WERI-Rb-1 (cell line): ENCODE measurements at regions not wholly inside any gene's neighbourhood (a gene's known extent, or its start where the extent isn't known, plus 50 kb on each side); places are given as distances from the start of the nearest gene placed in this dataset.

Experiments
- DNase-seq: peaks from one replicate; pipeline ENCODE4 v3.0.0-alpha.2; 2020
- H3K27ac ChIP-seq: fragments of 250-450 bp; sonication (Bioruptor Pico); 2 replicates; pipeline ENCODE4 v1.5.1; 2020; ENCODE audit warnings: mild to moderate bottlenecking, moderate library complexity
- H3K27me3 ChIP-seq: fragments of 250-450 bp; sonication (Bioruptor Pico); 2 replicates; pipeline ENCODE4 v1.5.1; 2021; ENCODE audit warnings: mild to moderate bottlenecking, low read depth, moderate library complexity; ENCODE audit not compliant: insufficient read depth, severe bottlenecking
- H3K36me3 ChIP-seq: fragments of 250-450 bp; sonication (Bioruptor Pico); 2 replicates; pipeline ENCODE4 v1.5.1; 2020; ENCODE audit warnings: mild to moderate bottlenecking, moderate library complexity
- H3K4me3 ChIP-seq: 2 replicates; pipeline ENCODE4 v1.5.1; 2011; ENCODE audit warnings: low read depth, mild to moderate bottlenecking, control low read depth, low read length
- H3K9me3 ChIP-seq: fragments of 250-450 bp; sonication (Bioruptor Pico); 2 replicates; pipeline ENCODE4 v1.5.1; 2021; ENCODE audit warnings: mild to moderate bottlenecking, moderate library complexity; ENCODE audit not compliant: severe bottlenecking
- CTCF ChIP-seq: IDR thresholded peaks from 2 replicates; pipeline ENCODE4 v1.5.1; 2011; ENCODE audit warnings: low read depth, mild to moderate bottlenecking, control low read depth, inconsistent platforms, low read length

GRCh38 chr3:99483841-99484240 is 154.6 kb upstream of the COL8A1 start:
- H3K27ac ChIP-seq, result no peak overlapping the region
- no peak overlapping the region for H3K4me3 ChIP-seq
- DNase-seq, result no peak
- H3K36me3 ChIP-seq, result no peaks in the 10 kb centered on the region
- TF ChIP-seq CTCF, result no peak
- no peaks in the 10 kb centered on the region for H3K9me3 ChIP-seq
- H3K27me3 ChIP-seq, result no peaks in the 10 kb centered on the region

GRCh38 chr3:99482191-99482590 is 156.2 kb upstream of the COL8A1 start:
- Histone ChIP-seq H3K9me3 (no peaks in the 10 kb centered on the region), H3K4me3 (no peak overlapping the region), H3K36me3 (no peaks in the 10 kb centered on the region), H3K27me3 (no peaks in the 10 kb centered on the region), H3K27ac (no peak overlapping the region)
- no peak for TF ChIP-seq CTCF
- no peak for DNase-seq

- H3K27me3 ChIP-seq, result no peaks in the 10 kb centered on the region
- no peak overlapping the region for H3K4me3 ChIP-seq
- DNase-seq, result no peak
- TF ChIP-seq CTCF, result no peak
- H3K36me3 ChIP-seq, result no peaks in the 10 kb centered on the region
- no peaks in the 10 kb centered on the region for H3K9me3 ChIP-seq
- no peak overlapping the region for H3K27ac ChIP-seq
Observed at GRCh38 chr3:99481561-99481960, 156.8 kb upstream of the COL8A1 start.

- Histone ChIP-seq H3K27me3 (no peaks in the 10 kb centered on the region), H3K9me3 (no peaks in the 10 kb centered on the region), H3K27ac (no peak overlapping the region), H3K4me3 (no peak overlapping the region), H3K36me3 (no peaks in the 10 kb centered on the region)
- no peak for TF ChIP-seq CTCF
- DNase-seq, result no peak
Observed at GRCh38 chr3:99479768-99480167, 158.6 kb upstream of the COL8A1 start.

- no peak for DNase-seq
- H3K27ac ChIP-seq, result no peak overlapping the region
- no peak for TF ChIP-seq CTCF
- H3K36me3 ChIP-seq, result no peaks in the 10 kb centered on the region
- H3K9me3 ChIP-seq, result no peaks in the 10 kb centered on the region
- no peaks in the 10 kb centered on the region for H3K27me3 ChIP-seq
- H3K4me3 ChIP-seq, result no peak overlapping the region
Observed at GRCh38 chr3:99477650-99478049, 160.7 kb upstream of the COL8A1 start.

GRCh38 chr3:99475229-99475628 is 163.2 kb upstream of the COL8A1 start:
- H3K9me3 ChIP-seq, result no peaks in the 10 kb centered on the region
- no peaks in the 10 kb centered on the region for H3K27me3 ChIP-seq
- no peaks in the 10 kb centered on the region for H3K36me3 ChIP-seq
- H3K27ac ChIP-seq, result no peak overlapping the region
- H3K4me3 ChIP-seq, result no peak overlapping the region
- DNase-seq, result no peak
- no peak for TF ChIP-seq CTCF
